ENCODE measurements at regions not wholly inside any gene's neighbourhood (a gene's known extent, or its start where the extent isn't known, plus 50 kb on each side); places are given as distances from the start of the nearest gene placed in this dataset.

DNA sequence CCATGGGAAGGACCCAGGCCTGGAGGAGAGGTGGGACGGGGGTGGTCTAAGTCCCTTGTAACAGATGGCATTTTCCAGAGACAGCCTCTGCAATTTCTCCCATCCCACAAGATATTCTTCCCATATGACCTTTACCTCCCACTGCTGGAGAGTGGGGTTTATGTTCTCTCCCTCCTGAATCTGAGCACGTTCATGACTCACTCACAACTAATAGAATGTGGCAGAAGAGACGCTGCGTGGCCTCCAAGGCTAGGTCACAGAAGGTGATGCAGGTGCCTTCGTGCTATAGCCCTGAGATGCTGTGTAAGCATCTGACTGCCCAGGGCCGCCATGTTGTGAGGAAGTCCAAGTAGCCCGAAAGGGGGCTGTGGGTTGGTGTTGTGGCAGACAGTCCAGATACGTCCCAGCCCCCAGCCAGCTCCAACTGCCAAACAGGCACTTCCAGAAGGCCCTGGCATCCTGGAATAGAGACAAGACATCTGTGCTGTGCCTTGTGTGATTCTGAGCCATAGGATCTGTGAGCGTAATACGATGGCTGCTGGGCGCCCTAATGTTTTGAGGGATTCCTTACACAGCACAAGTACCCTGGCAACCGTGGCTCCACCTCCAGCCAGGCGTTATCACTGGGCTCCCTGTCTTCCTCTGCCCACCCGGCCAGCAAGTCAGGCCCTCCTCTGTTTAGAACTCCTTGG is 56.1 kb upstream of the NCOR2 start:
- DNase-seq, result no peak
- 91 to 93% methylated on average over 10 to 13 of the region's 14 CpGs for WGBS, 2 experiments (ENCODE audit: insufficient coverage in 1 of 2, insufficient read length in 1 of 2)
- Mint-ChIP-seq H3K4me3 (no peak overlapping the region), H3K27ac (no peak overlapping the region), H3K36me3 (ENCODE audit: low read depth) (no peaks in the 10 kb centered on the region), H3K27me3 (ENCODE audit: insufficient read depth) (no peaks in the 10 kb centered on the region), H3K9me3 (no peaks in the 10 kb centered on the region), H3K4me1 (peaks cover 8% of the 10 kb centered on the region)
- TF ChIP-seq, protein P1, sequence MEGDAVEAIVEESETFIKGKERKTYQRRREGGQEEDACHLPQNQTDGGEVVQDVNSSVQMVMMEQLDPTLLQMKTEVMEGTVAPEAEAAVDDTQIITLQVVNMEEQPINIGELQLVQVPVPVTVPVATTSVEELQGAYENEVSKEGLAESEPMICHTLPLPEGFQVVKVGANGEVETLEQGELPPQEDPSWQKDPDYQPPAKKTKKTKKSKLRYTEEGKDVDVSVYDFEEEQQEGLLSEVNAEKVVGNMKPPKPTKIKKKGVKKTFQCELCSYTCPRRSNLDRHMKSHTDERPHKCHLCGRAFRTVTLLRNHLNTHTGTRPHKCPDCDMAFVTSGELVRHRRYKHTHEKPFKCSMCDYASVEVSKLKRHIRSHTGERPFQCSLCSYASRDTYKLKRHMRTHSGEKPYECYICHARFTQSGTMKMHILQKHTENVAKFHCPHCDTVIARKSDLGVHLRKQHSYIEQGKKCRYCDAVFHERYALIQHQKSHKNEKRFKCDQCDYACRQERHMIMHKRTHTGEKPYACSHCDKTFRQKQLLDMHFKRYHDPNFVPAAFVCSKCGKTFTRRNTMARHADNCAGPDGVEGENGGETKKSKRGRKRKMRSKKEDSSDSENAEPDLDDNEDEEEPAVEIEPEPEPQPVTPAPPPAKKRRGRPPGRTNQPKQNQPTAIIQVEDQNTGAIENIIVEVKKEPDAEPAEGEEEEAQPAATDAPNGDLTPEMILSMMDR (conservative IDR thresholded peaks at IDR 0.05), result no peak
- peaks cover 3% of the 10 kb centered on the region for H3K4me1 ChIP-seq (ENCODE audit: control insufficient read depth, insufficient read depth, low read length)
- no peaks in the 10 kb centered on the region for H3K36me3 ChIP-seq (ENCODE audit: control insufficient read depth, insufficient read depth, low read length)
- no peaks in the 10 kb centered on the region for H3K27me3 ChIP-seq (ENCODE audit: control insufficient read depth, insufficient read depth, low read length, poor library complexity, severe bottlenecking)
- H3K9ac ChIP-seq (ENCODE audit: extremely low read depth, low read length, poor library complexity, severe bottlenecking), result no peak overlapping the region
- no peak overlapping the region for H3K4me3 ChIP-seq (ENCODE audit: low read length)
- no peak overlapping the region for H3K27ac ChIP-seq (ENCODE audit: low read depth, low read length)
- H3K9me3 ChIP-seq (ENCODE audit: control insufficient read depth, low read length), result no peaks in the 10 kb centered on the region

DNA sequence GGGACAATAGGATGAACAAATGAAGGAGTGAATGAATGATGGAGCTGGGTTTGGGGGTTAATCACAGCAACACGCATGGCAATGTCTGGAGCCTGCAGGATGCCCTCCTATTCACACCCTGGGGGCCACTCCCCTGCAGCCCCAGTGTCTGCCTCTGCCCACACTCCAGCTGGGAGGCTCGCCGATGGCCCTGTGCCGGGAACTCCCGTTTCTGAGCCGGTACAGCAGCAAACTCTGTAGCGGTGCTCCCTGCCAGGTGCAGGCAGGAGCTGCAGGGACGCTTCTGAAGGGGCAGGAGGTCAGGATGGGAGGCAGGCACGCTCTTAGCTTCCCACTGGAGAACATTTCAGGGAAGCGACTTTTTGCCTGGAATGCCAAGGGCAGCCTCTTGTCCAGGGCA is 55.4 kb upstream of the NCOR2 start:
- no peak overlapping the region for H3K27ac ChIP-seq (ENCODE audit: low read depth, low read length)
- no peaks in the 10 kb centered on the region for H3K36me3 ChIP-seq (ENCODE audit: control insufficient read depth, insufficient read depth, low read length)
- TF ChIP-seq, protein P1 (conservative IDR thresholded peaks at IDR 0.05), result no peak
- WGBS, 2 experiments (ENCODE audit: insufficient coverage in 1 of 2, insufficient read length in 1 of 2), result 88 to 90% methylated on average over 9 to 10 of the region's 10 CpGs
- Mint-ChIP-seq H3K9me3 (no peaks in the 10 kb centered on the region), H3K4me3 (no peak overlapping the region), H3K4me1 (peaks cover 8% of the 10 kb centered on the region), H3K27me3 (ENCODE audit: insufficient read depth) (no peaks in the 10 kb centered on the region), H3K36me3 (ENCODE audit: low read depth) (no peaks in the 10 kb centered on the region), H3K27ac (no peak overlapping the region)
- no peak for DNase-seq
- no peaks in the 10 kb centered on the region for H3K27me3 ChIP-seq (ENCODE audit: control insufficient read depth, insufficient read depth, low read length, poor library complexity, severe bottlenecking)
- H3K9me3 ChIP-seq (ENCODE audit: control insufficient read depth, low read length), result no peaks in the 10 kb centered on the region
- no peak overlapping the region for H3K4me3 ChIP-seq (ENCODE audit: low read length)
- H3K4me1 ChIP-seq (ENCODE audit: control insufficient read depth, insufficient read depth, low read length), result peaks cover 3% of the 10 kb centered on the region
- no peak overlapping the region for H3K9ac ChIP-seq (ENCODE audit: extremely low read depth, low read length, poor library complexity, severe bottlenecking)

DNA sequence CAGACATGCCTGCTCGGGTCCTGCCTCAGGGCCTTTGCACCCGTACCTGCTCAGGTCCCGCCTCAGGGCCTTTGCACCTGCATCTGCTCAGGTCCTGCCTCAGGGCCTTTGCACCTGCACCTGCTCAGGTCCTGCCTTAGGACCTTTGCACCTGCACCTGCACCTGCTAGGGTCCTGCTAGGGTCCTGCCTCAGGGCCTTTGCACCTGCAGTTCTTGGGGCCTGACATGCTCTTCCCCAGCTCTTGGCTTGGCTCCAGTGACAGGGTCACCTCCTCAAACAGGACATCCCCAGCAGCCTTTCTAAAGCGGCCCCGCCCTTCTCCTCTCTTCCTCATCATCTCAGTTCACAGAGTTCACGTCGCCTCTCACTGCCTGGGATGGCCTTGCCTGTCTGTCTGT is 54.9 kb upstream of the NCOR2 start:
- Histone ChIP-seq H3K4me3 (ENCODE audit: low read length) (no peak overlapping the region), H3K4me1 (ENCODE audit: control insufficient read depth, insufficient read depth, low read length) (peaks cover 3% of the 10 kb centered on the region), H3K36me3 (ENCODE audit: control insufficient read depth, insufficient read depth, low read length) (no peaks in the 10 kb centered on the region), H3K27ac (ENCODE audit: low read depth, low read length) (no peak overlapping the region), H3K9me3 (ENCODE audit: control insufficient read depth, low read length) (no peaks in the 10 kb centered on the region), H3K9ac (ENCODE audit: extremely low read depth, low read length, poor library complexity, severe bottlenecking) (no peak overlapping the region), H3K27me3 (ENCODE audit: control insufficient read depth, insufficient read depth, low read length, poor library complexity, severe bottlenecking) (no peaks in the 10 kb centered on the region)
- WGBS, 2 experiments (ENCODE audit: insufficient coverage in 1 of 2, insufficient read length in 1 of 2), result 95 to 100% methylated on average over 3 to 7 of the region's 7 CpGs
- peaks cover 8% of the 10 kb centered on the region for H3K4me1 Mint-ChIP-seq
- no peak overlapping the region for H3K4me3 Mint-ChIP-seq
- no peak for DNase-seq
- TF ChIP-seq, protein P1 (conservative IDR thresholded peaks at IDR 0.05), result no peak
- H3K36me3 Mint-ChIP-seq (ENCODE audit: low read depth), result no peaks in the 10 kb centered on the region
- H3K27ac Mint-ChIP-seq, result no peak overlapping the region
- H3K9me3 Mint-ChIP-seq, result no peaks in the 10 kb centered on the region
- no peaks in the 10 kb centered on the region for H3K27me3 Mint-ChIP-seq (ENCODE audit: insufficient read depth)

Data from endodermal cell (in vitro differentiated cells).